ENCODE measurements at regions not wholly inside any gene's neighbourhood (a gene's known extent, or its start where the extent isn't known, plus 50 kb on each side); places are given as distances from the start of the nearest gene placed in this dataset.

DNA sequence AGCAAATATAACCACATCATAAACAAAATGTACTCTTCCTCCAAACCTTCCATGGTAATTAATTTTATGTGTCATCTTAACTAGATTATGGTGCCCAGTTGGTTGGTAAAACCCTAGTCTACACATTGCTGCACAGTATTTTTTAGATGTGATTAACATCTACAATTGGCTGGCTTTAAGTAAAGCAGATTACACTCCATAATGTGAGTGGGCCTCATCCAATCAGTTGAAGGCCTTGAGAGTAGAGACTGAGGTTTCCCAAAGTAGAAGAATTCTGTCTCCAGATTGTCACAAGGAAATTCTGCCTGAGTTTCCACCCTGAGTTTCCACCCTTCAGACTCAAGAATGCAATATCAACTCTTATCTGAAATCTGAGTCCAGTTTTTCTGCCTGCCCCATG, 128.4 kb upstream of the USP25 start:
- TF ChIP-seq, protein P1, sequence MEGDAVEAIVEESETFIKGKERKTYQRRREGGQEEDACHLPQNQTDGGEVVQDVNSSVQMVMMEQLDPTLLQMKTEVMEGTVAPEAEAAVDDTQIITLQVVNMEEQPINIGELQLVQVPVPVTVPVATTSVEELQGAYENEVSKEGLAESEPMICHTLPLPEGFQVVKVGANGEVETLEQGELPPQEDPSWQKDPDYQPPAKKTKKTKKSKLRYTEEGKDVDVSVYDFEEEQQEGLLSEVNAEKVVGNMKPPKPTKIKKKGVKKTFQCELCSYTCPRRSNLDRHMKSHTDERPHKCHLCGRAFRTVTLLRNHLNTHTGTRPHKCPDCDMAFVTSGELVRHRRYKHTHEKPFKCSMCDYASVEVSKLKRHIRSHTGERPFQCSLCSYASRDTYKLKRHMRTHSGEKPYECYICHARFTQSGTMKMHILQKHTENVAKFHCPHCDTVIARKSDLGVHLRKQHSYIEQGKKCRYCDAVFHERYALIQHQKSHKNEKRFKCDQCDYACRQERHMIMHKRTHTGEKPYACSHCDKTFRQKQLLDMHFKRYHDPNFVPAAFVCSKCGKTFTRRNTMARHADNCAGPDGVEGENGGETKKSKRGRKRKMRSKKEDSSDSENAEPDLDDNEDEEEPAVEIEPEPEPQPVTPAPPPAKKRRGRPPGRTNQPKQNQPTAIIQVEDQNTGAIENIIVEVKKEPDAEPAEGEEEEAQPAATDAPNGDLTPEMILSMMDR (IDR thresholded peaks at IDR 0.05), result no peak
- no peak for DNase-seq (ENCODE audit: extremely low spot score, unreplicated experiment)
- H3K27ac Mint-ChIP-seq (ENCODE audit: unreplicated experiment), result no peak overlapping the region
- peaks cover 9% of the 10 kb centered on the region for H3K9me3 Mint-ChIP-seq (ENCODE audit: unreplicated experiment)
- H3K27me3 Mint-ChIP-seq (ENCODE audit: unreplicated experiment), result no peaks in the 10 kb centered on the region
- H3K36me3 Mint-ChIP-seq (ENCODE audit: unreplicated experiment), result no peaks in the 10 kb centered on the region
- no peak overlapping the region for H3K4me3 Mint-ChIP-seq (ENCODE audit: unreplicated experiment)
- H3K4me1 Mint-ChIP-seq (ENCODE audit: unreplicated experiment), result peaks cover 20% of the 10 kb centered on the region

- H3K27me3 Mint-ChIP-seq (ENCODE audit: unreplicated experiment), result peaks cover 2% of the 10 kb centered on the region
- H3K27ac Mint-ChIP-seq (ENCODE audit: unreplicated experiment), result peak overlapping the region; percentile 23
- H3K4me1 Mint-ChIP-seq (ENCODE audit: unreplicated experiment), result peaks cover 34% of the 10 kb centered on the region
- H3K4me3 Mint-ChIP-seq (ENCODE audit: unreplicated experiment), result no peak overlapping the region
- H3K36me3 Mint-ChIP-seq (ENCODE audit: unreplicated experiment), result no peaks in the 10 kb centered on the region
- H3K9me3 Mint-ChIP-seq (ENCODE audit: unreplicated experiment), result no peaks in the 10 kb centered on the region
- TF ChIP-seq, protein P1 (IDR thresholded peaks at IDR 0.05), result no peak
- DNase-seq (ENCODE audit: extremely low spot score, unreplicated experiment), result no peak
Measured at GRCh38 chr21:15604413-15604812, 125.4 kb upstream of the USP25 start.

DNA sequence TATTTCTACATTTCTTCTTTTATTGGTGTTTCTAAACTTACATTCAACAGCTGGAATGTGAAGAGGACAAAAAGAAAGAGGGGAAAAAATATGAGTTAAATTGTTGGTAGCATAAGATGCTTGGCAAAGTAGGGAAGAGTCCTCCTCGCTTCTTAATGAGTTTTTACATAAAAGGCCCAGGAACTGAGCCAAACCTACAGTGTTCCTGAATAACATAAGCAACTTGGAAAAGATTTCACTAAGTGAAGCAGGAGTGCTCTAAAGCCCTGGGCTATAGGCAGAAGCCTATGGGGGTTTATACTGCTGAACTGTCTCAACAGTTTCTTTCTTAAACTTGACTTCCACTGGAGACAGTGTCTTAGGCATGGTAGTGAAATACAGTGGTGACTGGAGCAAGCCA, 115.0 kb upstream of the USP25 start:
- Mint-ChIP-seq H3K4me1 (ENCODE audit: unreplicated experiment) (peaks cover 26% of the 10 kb centered on the region), H3K27ac (ENCODE audit: unreplicated experiment) (no peak overlapping the region), H3K9me3 (ENCODE audit: unreplicated experiment) (peaks cover 15% of the 10 kb centered on the region), H3K36me3 (ENCODE audit: unreplicated experiment) (peaks cover 6% of the 10 kb centered on the region), H3K27me3 (ENCODE audit: unreplicated experiment) (no peaks in the 10 kb centered on the region), H3K4me3 (ENCODE audit: unreplicated experiment) (no peak overlapping the region)
- TF ChIP-seq, protein P1 (IDR thresholded peaks at IDR 0.05), result no peak
- no peak for DNase-seq (ENCODE audit: extremely low spot score, unreplicated experiment)

DNA sequence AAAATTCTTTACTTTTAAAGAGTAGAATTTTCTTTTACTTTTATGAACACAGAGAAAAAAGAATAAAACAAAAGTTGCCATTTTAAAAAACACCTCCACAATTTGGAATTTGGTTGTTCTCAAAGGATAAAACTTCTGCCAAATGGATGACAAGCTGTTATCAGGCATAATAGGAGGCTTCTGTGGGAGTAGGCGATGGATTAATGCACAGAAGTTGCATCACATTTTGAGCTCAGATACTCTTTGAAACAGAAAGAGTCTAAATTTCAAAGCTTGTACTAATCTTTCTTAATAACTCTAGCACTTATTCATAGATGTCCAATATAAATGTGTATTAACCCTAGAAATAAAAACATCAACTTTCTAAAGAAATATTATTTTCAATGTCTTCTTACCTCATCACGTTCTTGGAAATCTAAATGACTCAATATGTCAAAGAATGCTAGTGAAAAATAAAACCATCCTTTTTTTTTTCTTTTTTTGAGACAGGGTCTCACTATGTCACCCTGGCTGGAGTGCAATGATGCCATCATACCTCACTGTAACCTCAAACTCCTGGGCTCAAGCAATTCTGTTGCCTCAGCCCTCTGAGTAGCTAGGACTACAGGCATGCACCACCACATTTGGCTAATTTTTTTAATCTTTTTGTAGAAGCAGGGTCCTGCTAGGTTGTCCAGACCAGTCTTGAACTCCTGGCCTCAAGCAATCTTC, 112.8 kb upstream of the USP25 start:
- Mint-ChIP-seq H3K36me3 (ENCODE audit: unreplicated experiment) (peaks cover 3% of the 10 kb centered on the region), H3K4me3 (ENCODE audit: unreplicated experiment) (no peak overlapping the region), H3K27ac (ENCODE audit: unreplicated experiment) (peak overlapping the region; percentile 68), H3K9me3 (ENCODE audit: unreplicated experiment) (peaks cover 10% of the 10 kb centered on the region), H3K27me3 (ENCODE audit: unreplicated experiment) (no peaks in the 10 kb centered on the region), H3K4me1 (ENCODE audit: unreplicated experiment) (peaks cover 26% of the 10 kb centered on the region)
- no peak for DNase-seq (ENCODE audit: extremely low spot score, unreplicated experiment)
- TF ChIP-seq, protein P1 (IDR thresholded peaks at IDR 0.05), result no peak

GRCh38 chr21:15617964-15618363, 111.8 kb upstream of the USP25 start:
- H3K9me3 Mint-ChIP-seq (ENCODE audit: unreplicated experiment), result peaks cover 7% of the 10 kb centered on the region
- peaks cover 26% of the 10 kb centered on the region for H3K4me1 Mint-ChIP-seq (ENCODE audit: unreplicated experiment)
- no peaks in the 10 kb centered on the region for H3K27me3 Mint-ChIP-seq (ENCODE audit: unreplicated experiment)
- TF ChIP-seq, protein P1 (IDR thresholded peaks at IDR 0.05), result no peak
- peak overlapping the region; percentile 68 for H3K27ac Mint-ChIP-seq (ENCODE audit: unreplicated experiment)
- H3K36me3 Mint-ChIP-seq (ENCODE audit: unreplicated experiment), result no peaks in the 10 kb centered on the region
- no peak for DNase-seq (ENCODE audit: extremely low spot score, unreplicated experiment)
- no peak overlapping the region for H3K4me3 Mint-ChIP-seq (ENCODE audit: unreplicated experiment)
